Fibroblast of skin of back (primary cell): ENCODE measurements at regions not wholly inside any gene's neighbourhood (a gene's known extent, or its start where the extent isn't known, plus 50 kb on each side); places are given as distances from the start of the nearest gene placed in this dataset.
A peak's percentile ranks its signal among the peaks of the same experiment; 100 is the strongest.
"Not testable (repeated sequence)": the region's sequence is repeated elsewhere in the genome, so short reads cannot be mapped to it uniquely, and the experiment has no call there.

Source experiments
- DNase-seq: peaks from one replicate; pipeline ENCODE4 v3.0.0-alpha.2; 2013

DNA sequence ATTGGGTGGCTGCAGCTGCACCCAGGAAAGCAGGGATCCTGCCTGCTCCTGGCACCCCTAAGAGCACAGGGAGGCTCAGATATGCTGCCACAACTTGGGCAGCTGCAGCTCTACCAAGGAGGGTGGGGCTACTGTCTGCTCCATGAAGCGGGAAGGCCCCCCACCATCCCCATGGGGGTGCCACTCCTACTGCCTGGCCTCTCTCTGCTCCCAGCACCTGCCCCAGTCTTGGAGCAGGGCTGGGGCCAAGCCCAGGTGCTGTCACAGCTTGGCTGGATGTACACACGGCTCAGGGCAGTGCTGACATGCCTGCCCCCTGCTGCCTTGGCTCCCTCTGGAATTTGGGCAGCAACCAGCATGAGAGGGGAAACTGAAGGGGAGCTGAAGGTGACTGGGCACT, 214.7 kb upstream of the PLPPR1 start:
- DNase-seq = no peak

DNA sequence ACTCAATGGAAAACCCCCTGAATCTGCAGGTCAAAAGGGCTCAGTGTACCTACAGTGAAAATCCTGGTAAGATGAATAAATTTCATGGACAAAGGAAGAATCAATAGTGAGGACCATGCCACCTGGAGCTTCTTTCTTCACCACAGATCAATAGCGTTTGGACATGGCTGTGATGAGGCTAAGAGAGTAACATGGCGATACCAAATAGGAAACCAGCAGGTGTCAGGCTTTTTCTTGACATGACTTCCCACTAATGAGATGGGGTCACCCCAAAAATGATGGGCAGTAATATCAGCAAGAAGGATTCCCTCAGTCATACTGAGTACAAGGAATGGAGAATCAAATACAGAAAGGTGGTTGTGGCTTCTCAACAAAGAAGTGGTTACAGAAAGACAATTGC, 208.5 kb upstream of the PLPPR1 start:
- DNase-seq = no peak

DNA sequence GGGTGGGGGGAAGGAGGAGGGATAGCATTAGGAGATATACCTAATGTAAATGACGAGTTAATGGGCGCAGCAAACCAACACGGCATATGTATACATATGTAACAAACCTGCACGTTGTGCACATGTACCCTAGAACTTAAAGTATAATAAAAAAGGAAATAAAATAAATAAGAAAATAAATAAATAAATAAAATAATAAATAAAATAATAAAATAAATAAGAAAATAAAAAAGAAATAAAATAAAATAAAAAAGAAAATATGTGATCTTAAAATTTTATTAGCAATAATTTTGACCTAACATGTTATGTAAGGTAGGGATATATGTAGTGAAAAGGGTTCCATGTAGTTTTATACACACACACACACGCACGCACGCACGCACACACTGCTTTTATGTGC, 195.5 kb upstream of the PLPPR1 start:
- DNase-seq = not testable (repeated sequence)

- no peak for DNase-seq
These were observed 189.7 kb upstream of the PLPPR1 start for GRCh38 chr9:100838857-100839256.

GRCh38 chr9:100848726-100849125, 179.8 kb upstream of the PLPPR1 start:
- no peak for DNase-seq

GRCh38 chr9:100852088-100852487, 176.4 kb upstream of the PLPPR1 start:
- no peak for DNase-seq

DNA sequence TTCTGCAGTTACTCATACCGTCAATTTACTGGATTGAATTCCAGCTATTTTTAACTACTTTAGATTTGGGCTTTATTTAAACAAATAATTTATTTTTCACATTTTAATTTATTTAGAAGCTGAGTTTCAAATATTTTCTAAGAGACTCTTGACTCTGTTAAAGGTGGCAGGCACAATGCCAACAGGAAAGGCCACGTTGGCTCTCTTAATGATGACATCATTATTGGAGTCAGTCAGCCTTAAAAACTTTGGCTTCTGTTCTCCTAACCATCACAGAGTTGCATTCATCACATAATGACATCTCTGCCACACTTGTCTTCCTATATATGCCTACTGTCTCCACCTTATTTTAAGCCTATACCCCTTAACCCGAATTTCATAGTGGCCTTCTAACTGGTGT, 172.3 kb upstream of the PLPPR1 start:
- no peak for DNase-seq

DNA sequence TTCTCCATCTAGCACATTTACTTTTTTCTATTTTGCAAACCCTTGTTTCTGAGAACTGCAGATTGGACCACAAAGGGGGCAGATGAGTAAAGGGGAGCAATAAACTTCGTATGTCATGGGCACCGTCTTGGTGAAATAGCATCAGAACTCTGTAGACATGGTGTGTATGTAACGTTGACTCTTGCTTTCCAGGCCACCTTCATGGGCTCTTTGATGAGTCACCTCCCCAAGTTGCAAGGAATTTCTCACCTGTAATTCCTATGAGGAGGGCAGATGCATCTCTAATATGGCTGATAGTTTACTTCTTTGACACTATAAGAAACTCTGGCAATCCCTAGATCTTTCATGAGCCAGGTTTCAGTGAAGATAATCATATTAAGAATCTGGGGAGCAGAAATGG, 163.4 kb upstream of the PLPPR1 start:
- DNase-seq = no peak

DNA sequence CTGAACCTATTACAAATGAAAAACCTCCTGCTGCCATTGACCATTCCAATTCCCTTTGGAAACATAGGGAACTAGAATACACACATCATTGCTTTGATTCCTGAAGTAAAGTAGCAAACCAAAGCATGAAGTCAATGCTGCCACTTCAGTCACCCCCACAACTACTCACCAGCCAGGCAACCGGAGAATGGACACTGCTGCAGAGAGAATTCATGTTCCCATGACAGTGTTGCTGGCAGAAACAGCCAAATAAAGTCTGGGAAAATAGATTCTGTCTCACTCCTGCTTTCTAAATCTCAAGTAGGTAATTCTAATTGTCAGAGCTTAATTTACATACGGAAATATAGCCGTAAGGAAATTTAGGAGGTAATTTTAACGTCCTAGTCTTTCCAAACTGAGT, 162.9 kb upstream of the PLPPR1 start:
- DNase-seq = no peak

DNA sequence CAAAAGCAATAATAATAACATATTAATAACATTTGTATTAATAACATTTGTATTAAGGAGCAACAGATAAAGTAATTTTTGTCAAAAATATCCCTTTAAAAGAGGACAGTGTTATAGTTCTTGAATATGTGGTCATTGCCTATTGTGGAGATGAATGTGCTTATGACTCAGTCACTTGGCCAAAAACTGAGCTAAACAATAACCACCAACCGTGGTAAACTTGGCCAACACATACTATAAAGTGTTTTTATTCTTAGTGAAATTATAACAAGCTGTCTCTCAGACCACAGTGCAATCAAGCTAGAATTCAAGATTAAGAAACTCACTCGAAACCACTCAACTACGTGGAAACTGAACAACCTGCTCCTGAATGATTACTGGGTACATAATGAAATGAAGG, 159.2 kb upstream of the PLPPR1 start:
- DNase-seq = no peak

DNA sequence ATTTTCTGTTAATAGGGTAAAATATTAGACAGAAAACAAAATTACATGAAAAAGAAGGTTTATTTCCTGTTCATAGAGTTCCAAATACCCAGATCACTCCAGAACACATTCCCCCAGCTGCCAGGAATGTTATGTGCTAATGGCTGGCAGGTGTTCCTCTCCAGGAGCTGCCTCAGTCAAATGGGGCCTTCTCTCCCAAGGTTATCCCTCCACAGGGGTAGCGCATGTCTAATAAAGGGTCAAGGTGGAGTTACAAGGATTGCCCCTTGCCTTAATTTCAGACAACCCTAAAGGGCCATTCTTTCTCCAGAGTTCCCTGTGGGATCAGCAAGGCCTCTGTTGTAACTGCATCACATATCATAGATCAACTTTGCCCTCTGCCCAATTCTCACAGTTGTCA, 148.6 kb upstream of the PLPPR1 start:
- no peak for DNase-seq

DNA sequence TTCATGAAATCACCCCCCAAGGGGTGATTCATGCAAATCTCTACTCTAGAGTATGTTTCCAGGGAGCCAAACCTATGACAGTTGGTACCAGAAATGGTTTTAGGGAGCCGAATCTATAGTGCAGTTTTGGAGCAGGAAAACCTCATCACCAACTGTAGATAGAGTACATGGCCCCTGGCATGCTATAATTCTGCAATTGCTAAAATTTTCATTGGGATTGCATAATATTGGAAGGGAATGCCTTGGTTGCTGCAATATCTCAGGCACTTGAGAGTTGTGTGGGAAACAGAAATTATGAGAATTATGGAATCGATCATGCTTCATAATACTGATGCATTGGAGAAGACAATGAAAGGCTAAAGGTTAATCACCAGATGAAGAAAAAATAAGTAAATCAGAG, 148.2 kb upstream of the PLPPR1 start:
- no peak for DNase-seq

GRCh38 chr9:100884518-100884917, 144.0 kb upstream of the PLPPR1 start:
- DNase-seq = no peak

DNA sequence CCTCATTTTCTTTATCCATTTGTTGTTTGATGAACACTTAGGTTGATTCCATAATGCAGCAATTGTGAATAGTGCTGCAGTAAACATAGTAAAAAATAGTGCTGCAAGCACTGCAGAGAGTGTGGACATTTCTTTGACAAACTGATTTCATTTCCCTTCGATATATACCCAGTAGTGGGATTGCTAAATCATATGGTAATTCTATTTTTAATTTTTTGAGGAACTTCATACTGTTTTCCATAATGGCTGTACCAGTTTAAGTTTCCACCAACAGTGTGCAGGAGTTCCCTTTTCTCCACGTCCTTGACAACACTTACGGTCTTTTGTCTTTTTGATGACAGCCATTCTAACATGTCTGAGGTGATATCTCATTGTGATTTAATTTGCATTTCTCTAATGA, 138.2 kb upstream of the PLPPR1 start:
- no peak for DNase-seq

DNA sequence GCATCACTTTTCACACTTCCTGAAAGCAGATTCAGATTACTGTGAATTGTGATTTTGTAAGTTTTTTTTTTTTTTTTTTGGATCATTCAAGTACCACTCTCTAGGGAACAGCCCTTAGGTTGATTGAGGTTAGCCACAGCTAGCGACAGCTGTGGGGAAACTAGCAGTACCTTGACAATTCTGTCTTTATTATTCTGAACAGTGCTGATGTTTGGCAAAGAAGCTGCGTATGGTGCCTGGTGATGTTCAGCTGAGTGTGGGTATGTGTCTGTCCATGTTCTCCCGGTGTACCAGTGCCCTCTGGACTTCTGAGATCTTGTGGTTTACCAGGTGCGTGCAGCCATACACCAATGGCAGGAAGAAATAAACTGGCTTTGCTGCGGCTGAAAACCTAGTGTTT, 117.3 kb upstream of the PLPPR1 start:
- DNase-seq = no peak

DNA sequence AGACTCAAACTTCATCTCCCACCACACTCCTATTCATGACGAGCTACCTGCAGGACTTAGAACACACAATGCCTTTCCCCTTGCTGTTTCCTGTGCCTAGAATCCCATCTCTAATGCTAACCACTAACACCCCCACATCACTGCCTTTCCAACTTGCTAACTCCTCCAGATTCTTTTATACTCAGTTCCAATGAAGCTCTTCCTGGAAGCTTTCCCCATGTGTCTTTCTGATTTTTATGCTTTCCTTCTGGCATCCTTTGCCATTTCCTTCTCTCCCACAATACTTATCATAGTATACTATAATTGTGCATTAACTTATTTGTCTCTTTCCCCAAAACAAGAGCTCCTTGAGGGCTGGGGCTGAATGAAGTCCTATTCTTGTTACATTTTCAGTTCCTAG, 115.3 kb upstream of the PLPPR1 start:
- DNase-seq = no peak

DNA sequence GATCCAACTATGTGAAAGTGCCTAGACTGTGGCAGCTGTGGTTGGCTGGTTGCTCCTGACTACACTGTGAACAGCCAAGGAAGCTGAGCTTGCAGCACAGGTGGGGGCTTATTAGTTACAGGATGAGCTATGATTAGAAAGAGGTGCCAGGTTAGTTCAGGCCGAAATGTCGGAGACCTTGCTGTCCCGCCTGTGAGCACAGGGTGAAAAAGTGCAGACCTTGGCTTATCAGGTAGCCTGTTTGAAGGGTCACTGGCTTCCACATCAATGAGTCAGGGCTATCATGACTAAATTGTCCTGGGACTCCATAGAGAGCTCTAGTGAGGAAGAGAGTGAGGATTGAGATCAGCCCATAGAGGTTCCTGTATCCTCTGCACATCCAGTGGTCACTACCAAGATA, 114.3 kb upstream of the PLPPR1 start:
- DNase-seq = no peak

DNA sequence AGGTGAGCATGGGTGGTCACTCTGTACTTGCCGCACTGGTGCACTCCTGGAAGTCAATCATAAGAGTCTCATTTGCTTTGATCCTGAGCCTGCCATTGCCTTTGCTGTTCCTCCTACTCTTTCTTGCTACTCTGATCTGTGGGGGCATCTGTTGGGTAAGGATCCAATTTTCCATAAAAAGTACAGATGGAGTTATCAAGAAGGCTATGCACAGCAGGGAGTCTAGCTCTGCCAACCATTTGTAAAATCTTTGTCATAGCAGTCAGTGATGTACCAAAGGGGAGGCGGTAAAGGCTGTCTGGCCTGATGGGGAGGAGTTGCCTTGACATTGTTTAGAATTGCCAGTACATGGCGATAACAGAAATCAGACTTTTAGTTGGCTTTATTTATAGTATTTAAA, 109.0 kb upstream of the PLPPR1 start:
- no peak for DNase-seq

DNA sequence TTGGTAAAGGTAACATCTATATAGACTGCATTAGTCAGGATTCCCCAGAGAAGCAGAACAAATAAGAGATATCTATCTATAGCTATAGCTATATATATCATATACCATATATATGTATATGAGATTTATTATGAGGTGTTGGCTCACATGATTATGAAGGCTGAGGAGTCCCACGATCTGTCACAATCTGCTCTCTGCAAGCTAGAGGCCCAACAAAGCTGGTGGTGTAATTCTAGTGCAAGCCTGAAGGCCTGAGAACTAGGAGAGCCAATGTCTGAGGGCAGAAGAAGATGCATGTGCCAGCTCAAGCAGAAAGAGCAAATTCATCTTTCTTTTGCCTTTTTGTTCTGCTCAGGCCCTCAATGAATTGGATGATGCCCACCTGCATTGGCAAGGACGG, 102.2 kb upstream of the PLPPR1 start:
- DNase-seq = no peak

DNA sequence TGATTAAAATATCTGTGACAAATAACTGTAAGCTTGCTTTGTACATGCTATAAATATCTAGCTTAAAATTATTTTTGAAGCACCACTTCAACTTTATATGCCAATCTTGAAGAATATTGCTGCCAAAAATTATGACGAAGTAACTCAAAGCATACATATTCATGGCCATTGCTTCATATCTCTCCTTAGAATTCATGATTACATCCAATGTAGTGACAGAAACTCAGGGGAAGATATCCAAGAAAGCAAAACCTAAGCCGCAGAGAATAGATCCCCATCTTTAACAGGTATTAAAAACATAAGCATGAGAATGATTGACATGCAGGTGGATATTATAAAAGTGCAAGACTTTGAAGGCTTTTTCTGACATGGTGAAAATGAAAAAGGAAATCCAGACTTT, 100.8 kb upstream of the PLPPR1 start:
- DNase-seq = no peak

- DNase-seq = peak; percentile 63
These were observed 94.9 kb upstream of the PLPPR1 start for GRCh38 chr9:100933656-100934055.

DNA sequence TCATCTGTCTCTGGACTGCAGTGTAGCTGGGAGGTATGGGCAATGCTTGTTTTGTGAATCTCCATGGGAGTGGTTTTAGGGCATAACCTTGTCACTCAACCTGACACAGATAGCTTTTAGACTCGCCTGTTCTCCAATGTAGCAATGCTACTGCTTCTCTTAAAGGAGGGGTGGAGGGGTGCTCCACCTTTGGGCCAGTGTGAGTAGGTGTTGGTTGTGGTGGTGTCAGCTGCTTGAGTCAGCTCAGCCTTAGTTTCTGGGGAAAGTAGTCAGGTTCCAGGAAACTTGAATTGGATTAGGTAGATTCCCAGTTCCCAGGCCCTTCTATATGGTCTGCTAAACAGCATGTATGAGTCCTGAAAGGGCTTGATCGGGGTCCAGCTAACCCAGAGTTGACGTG, 91.1 kb upstream of the PLPPR1 start:
- DNase-seq = no peak

GRCh38 chr9:100938507-100938906, 90.0 kb upstream of the PLPPR1 start:
- no peak for DNase-seq

DNA sequence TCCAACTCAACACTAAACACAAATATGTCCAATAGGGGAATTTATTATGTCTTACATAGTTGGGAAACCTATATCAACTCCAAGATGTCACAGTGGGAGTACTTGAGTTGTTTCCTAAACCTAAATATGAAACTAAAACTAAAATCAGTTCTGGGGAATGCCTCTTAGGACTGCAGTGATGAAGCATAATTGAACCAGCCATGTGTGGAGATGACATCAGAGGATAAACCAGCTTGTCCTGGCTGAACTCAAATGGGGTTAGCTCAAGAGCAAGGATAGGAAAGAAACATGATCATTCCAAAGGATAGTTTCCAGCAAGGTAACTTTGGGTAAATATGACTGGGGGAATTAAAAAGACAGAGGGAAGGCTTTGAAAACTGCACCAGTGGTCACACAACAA, 88.9 kb upstream of the PLPPR1 start:
- DNase-seq = no peak

DNA sequence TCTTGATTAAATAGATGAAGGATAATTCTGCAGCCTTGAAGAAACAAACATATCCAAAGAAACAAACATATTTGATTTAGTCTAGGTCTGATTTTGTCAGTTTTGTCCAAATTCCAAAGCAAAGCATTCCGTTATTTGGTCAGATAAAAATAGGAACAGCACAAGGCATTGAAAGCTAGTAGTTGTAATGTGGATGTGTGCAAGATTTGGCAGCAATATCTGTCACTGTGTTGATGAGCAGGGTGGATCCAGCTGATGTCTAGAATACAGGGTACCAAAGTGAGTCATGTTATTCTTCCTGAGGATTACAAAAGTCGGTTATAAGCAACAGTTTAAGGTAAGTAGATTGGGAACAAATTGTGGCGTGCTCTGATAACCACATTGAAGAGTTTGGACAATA, 69.3 kb upstream of the PLPPR1 start:
- no peak for DNase-seq
